ENCODE measurements at regions not wholly inside any gene's neighbourhood (a gene's known extent, or its start where the extent isn't known, plus 50 kb on each side); places are given as distances from the start of the nearest gene placed in this dataset.
A peak's percentile ranks its signal among the peaks of the same experiment; 100 is the strongest.

DNA sequence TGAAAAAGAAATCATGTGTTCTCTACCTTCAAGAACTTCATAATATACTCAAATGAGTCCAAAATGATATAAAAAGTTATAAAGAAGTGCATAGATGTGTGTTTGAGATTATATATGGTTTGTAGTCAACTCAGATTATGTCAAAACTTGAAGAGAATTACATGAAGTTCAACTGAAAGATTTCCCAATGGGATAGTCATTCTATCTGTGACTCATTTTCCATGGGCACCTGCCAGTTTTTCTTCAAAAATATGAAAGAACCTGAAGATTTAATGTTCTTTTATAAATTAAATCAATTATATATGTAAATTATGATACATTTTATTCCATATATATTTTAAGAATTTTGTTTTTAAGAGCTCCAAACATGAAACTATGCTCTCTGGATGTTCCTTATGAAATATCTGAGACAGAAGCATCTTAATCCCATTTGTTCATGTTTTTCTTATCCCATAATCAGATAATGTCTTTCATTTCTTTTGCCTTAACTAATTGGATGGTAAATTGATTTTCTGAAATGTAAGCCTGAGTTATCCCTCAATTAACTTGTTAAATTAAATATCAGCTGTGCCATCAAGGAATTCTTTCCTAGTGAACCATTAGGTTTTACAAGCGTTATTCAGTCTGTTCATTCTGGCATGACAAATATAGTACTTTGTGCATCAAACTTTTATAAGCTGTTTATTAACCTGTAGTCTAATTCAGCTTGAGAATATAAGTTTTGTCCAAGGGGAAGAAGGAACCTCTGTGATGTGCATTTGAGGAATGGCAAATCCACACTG, 387.1 kb downstream of the IPMK start:
- TF ChIP-seq ZFP30 (CRISPR knock-in tag; IDR thresholded peaks at IDR 0.05) = no peak
- no peak for TF ChIP-seq SNAI2 (CRISPR knock-in tag; IDR thresholded peaks at IDR 0.05)
- no peak; the same call in 1 of the 2 replicates for TF ChIP-seq POU6F1 (CRISPR knock-in tag; IDR thresholded peaks at IDR 0.05; ENCODE audit: borderline replicate concordance, low read depth)
- TF ChIP-seq ISL1 (CRISPR knock-in tag; IDR thresholded peaks at IDR 0.05) = peak; percentile 87
- no peak for TF ChIP-seq CSRNP3 (CRISPR knock-in tag; IDR thresholded peaks at IDR 0.05)
- TF ChIP-seq, protein P1, sequence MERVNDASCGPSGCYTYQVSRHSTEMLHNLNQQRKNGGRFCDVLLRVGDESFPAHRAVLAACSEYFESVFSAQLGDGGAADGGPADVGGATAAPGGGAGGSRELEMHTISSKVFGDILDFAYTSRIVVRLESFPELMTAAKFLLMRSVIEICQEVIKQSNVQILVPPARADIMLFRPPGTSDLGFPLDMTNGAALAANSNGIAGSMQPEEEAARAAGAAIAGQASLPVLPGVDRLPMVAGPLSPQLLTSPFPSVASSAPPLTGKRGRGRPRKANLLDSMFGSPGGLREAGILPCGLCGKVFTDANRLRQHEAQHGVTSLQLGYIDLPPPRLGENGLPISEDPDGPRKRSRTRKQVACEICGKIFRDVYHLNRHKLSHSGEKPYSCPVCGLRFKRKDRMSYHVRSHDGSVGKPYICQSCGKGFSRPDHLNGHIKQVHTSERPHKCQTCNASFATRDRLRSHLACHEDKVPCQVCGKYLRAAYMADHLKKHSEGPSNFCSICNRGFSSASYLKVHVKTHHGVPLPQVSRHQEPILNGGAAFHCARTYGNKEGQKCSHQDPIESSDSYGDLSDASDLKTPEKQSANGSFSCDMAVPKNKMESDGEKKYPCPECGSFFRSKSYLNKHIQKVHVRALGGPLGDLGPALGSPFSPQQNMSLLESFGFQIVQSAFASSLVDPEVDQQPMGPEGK (CRISPR knock-in tag; IDR thresholded peaks at IDR 0.05; ENCODE audit: borderline replicate concordance) = no peak
- TF ChIP-seq RARB (CRISPR knock-in tag; IDR thresholded peaks at IDR 0.05) = no peak
- no peak for TF ChIP-seq ARNTL (CRISPR knock-in tag; IDR thresholded peaks at IDR 0.05; ENCODE audit: borderline replicate concordance, low read depth)
- no peak for TF ChIP-seq OSR1 (CRISPR knock-in tag; IDR thresholded peaks at IDR 0.05)
- TF ChIP-seq, protein P2, sequence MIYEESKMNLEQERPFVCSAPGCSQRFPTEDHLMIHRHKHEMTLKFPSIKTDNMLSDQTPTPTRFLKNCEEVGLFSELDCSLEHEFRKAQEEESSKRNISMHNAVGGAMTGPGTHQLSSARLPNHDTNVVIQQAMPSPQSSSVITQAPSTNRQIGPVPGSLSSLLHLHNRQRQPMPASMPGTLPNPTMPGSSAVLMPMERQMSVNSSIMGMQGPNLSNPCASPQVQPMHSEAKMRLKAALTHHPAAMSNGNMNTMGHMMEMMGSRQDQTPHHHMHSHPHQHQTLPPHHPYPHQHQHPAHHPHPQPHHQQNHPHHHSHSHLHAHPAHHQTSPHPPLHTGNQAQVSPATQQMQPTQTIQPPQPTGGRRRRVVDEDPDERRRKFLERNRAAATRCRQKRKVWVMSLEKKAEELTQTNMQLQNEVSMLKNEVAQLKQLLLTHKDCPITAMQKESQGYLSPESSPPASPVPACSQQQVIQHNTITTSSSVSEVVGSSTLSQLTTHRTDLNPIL (CRISPR knock-in tag; IDR thresholded peaks at IDR 0.05; ENCODE audit: low read depth) = no peak
- TF ChIP-seq ZFP3 (CRISPR knock-in tag; IDR thresholded peaks at IDR 0.05) = peak; percentile 34; the same call in 1 of the 2 replicates
- no peak for TF ChIP-seq BACH2 (CRISPR knock-in tag; IDR thresholded peaks at IDR 0.05; ENCODE audit: borderline replicate concordance)
